Breast epithelium (tissue), 3 donors: ENCODE measurements at regions not wholly inside any gene's neighbourhood (a gene's known extent, or its start where the extent isn't known, plus 50 kb on each side); places are given as distances from the start of the nearest gene placed in this dataset.
"Not testable (repeated sequence)": the region's sequence is repeated elsewhere in the genome, so short reads cannot be mapped to it uniquely, and the experiment has no call there.

Experiments
- CTCF ChIP-seq, 3 donors: fragments of 450-650 bp; IDR thresholded peaks; one replicate each; pipeline ENCODE4 v1.5.1; 2016 to 2017; ENCODE audit warnings: antibody characterized with exemption in 3 of 3, mild to moderate bottlenecking in 3 of 3, moderate library complexity in 3 of 3
- POLR2A ChIP-seq: fragments of 450-650 bp; IDR thresholded peaks from one replicate; pipeline ENCODE4 v1.6.1; 2016; ENCODE audit warnings: antibody characterized with exemption, mild to moderate bottlenecking, moderate library complexity
- POLR2AphosphoS5 ChIP-seq, 3 donors: sonication (generic); formaldehyde crosslinking; IDR thresholded peaks; one replicate each; pipeline ENCODE4 v1.6.1; 2017; ENCODE audit warnings: antibody characterized with exemption in 3 of 3

DNA sequence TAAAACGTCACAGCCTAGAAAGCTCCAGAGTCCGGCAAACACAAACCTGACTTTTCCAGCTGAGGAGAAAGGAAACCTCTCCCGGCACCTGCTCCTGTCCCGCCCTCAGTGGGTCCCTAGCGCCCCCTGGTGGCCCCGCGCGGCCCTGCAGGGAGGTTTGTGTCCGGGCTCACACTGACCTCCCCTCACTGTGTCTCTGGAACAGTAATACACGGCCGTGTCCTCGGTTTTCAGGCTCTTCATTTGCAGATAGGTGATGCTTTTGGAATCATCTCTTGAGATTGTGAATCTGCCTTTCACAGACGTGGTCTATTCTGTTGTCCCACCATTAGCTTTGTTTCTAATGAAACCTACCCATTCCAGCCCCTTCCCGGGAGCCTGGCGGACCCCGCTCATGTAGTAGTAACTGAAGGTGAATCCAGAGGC lies 731.2 kb downstream of the TMEM121 start:
- TF ChIP-seq CTCF (IDR thresholded peaks at IDR 0.05): peak in 1 of 3 donors; percentile 11
- not testable (repeated sequence) for TF ChIP-seq POLR2A; POLR2AphosphoS5 (IDR thresholded peaks at IDR 0.05)
